HepG2 (cell line): ENCODE measurements at regions not wholly inside any gene's neighbourhood (a gene's known extent, or its start where the extent isn't known, plus 50 kb on each side); places are given as distances from the start of the nearest gene placed in this dataset.

ENCODE experiments used
- ARNTL ChIP-seq: sonication (generic); formaldehyde crosslinking; IDR thresholded peaks from 2 replicates; pipeline ENCODE4 v1.4.0; 2020; ENCODE audit warnings: mild to moderate bottlenecking, missing genetic modification reagents
- EZH2 ChIP-seq: conservative IDR thresholded peaks from 2 replicates; pipeline ENCODE4 v1.6.1; 2012; ENCODE audit warnings: mild to moderate bottlenecking, low read depth, low read length, moderate library complexity
- FOXK1 ChIP-seq: sonication (generic); formaldehyde crosslinking; IDR thresholded peaks from 2 replicates; pipeline ENCODE4 v1.4.0; 2020; ENCODE audit warnings: low read depth, missing genetic modification reagents, borderline replicate concordance
- KAT8 ChIP-seq: IDR thresholded peaks from 2 replicates; pipeline ENCODE4 v1.6.1; 2016; ENCODE audit warnings: missing genetic modification reagents, missing compliant biosample characterization
- MLX ChIP-seq: IDR thresholded peaks from 2 replicates; pipeline ENCODE4 v1.6.1; 2016
- MYPOP ChIP-seq: sonication (generic); formaldehyde crosslinking; IDR thresholded peaks from 2 replicates; pipeline ENCODE4 v1.8.1; 2023; ENCODE audit warnings: mild to moderate bottlenecking, moderate library complexity, missing genetic modification reagents
- SMARCC2 ChIP-seq: fragments of 450-650 bp; IDR thresholded peaks from 2 replicates; pipeline ENCODE4 v1.6.1; 2017; ENCODE audit warnings: antibody characterized with exemption, mild to moderate bottlenecking
- TOE1 ChIP-seq: sonication (generic); formaldehyde crosslinking; IDR thresholded peaks from 2 replicates; pipeline ENCODE4 v1.4.0; 2020; ENCODE audit warnings: mild to moderate bottlenecking, missing genetic modification reagents
- ZC3H13 ChIP-seq: sonication (generic); formaldehyde crosslinking; IDR thresholded peaks from 2 replicates; pipeline ENCODE4 v1.8.1; 2023; ENCODE audit warnings: mild to moderate bottlenecking, missing genetic modification reagents, moderate library complexity
- ZMYM3 ChIP-seq: sonication (generic); formaldehyde crosslinking; IDR thresholded peaks from 2 replicates; pipeline ENCODE4 v1.5.1; 2020; ENCODE audit warnings: mild to moderate bottlenecking, missing genetic modification reagents
- ZNF18 ChIP-seq: sonication (generic); formaldehyde crosslinking; IDR thresholded peaks from 2 replicates; pipeline ENCODE4 v1.8.0; 2022; ENCODE audit warnings: mild to moderate bottlenecking, missing genetic modification reagents; ENCODE audit not compliant: insufficient replicate concordance
- ZNF224 ChIP-seq: sonication (generic); formaldehyde crosslinking; IDR thresholded peaks from 2 replicates; pipeline ENCODE4 v1.5.0; 2020; ENCODE audit warnings: mild to moderate bottlenecking, missing genetic modification reagents
- ZNF343 ChIP-seq: sonication (generic); formaldehyde crosslinking; IDR thresholded peaks from 2 replicates; pipeline ENCODE4 v1.4.0; 2020; ENCODE audit warnings: mild to moderate bottlenecking, missing genetic modification reagents
- ZNF362 ChIP-seq: sonication (generic); formaldehyde crosslinking; IDR thresholded peaks from 2 replicates; pipeline ENCODE4 v1.4.0; 2020; ENCODE audit warnings: missing genetic modification reagents, mild to moderate bottlenecking, borderline replicate concordance
- ZNF441 ChIP-seq: sonication (generic); formaldehyde crosslinking; IDR thresholded peaks from 2 replicates; pipeline ENCODE4 v1.7.0; 2021; ENCODE audit warnings: missing genetic modification reagents, borderline replicate concordance
- ZNF513 ChIP-seq: sonication (generic); formaldehyde crosslinking; conservative IDR thresholded peaks from 2 replicates; pipeline ENCODE4 v1.5.0; 2020; ENCODE audit warnings: missing genetic modification reagents
- ZNF567 ChIP-seq: sonication (generic); formaldehyde crosslinking; IDR thresholded peaks from 2 replicates; pipeline ENCODE4 v1.8.1; 2023; ENCODE audit warnings: mild to moderate bottlenecking, missing genetic modification reagents, borderline replicate concordance
- ZNF709 ChIP-seq: sonication (generic); formaldehyde crosslinking; IDR thresholded peaks from 2 replicates; pipeline ENCODE4 v1.5.0; 2020; ENCODE audit warnings: mild to moderate bottlenecking, missing genetic modification reagents
- ZNF841 ChIP-seq: sonication (generic); formaldehyde crosslinking; IDR thresholded peaks from 2 replicates; pipeline ENCODE4 v1.8.1; 2023; ENCODE audit warnings: missing genetic modification reagents, borderline replicate concordance
- TF ChIP-seq, protein P1 (sequence below): IDR thresholded peaks from 2 replicates; pipeline ENCODE4 v1.6.1; 2016; ENCODE audit warnings: missing compliant biosample characterization, missing genetic modification reagents, borderline replicate concordance
- TF ChIP-seq, protein P2 (sequence below): sonication (generic); formaldehyde crosslinking; conservative IDR thresholded peaks from 2 replicates; pipeline ENCODE4 v1.8.0; 2022; ENCODE audit warnings: mild to moderate bottlenecking, moderate library complexity, missing genetic modification reagents

GRCh38 chr19:56978023-56978565 lies 137.6 kb upstream of the PEG3 start (continued):
- TF ChIP-seq ZNF362 (peak; percentile 46; the same call in 1 of the 2 replicates), ARNTL (CRISPR knock-in tag) (peak; percentile 92), TOE1 (CRISPR knock-in tag) (peak; percentile 40; the same call in 1 of the 2 replicates), MLX (CRISPR knock-in tag) (peak; percentile 86), ZNF841 (CRISPR knock-in tag) (peak; percentile 59; the same call in 1 of the 2 replicates), ZNF567 (CRISPR knock-in tag) (0 out of 2 replicates have a peak, but pooled peaks have one; percentile 67), ZMYM3 (CRISPR knock-in tag) (peak; percentile 75), ZNF18 (peak; percentile 76), ZNF224 (CRISPR knock-in tag) (0 out of 2 replicates have a peak, but pooled peaks have one; percentile 44), ZNF709 (peak; percentile 62; the same call in 1 of the 2 replicates), ZNF513 (no peak), EZH2 (no peak), ZNF441 (CRISPR knock-in tag) (peak; percentile 72; the same call in 1 of the 2 replicates), MYPOP (CRISPR knock-in tag) (no peak), ZC3H13 (CRISPR knock-in tag) (peak; percentile 63; the same call in 1 of the 2 replicates), FOXK1 (CRISPR knock-in tag) (peak; percentile 80), ZNF343 (CRISPR knock-in tag) (no peak), SMARCC2 (no peak), KAT8 (CRISPR knock-in tag) (peak; percentile 79)
- TF ChIP-seq, protein P1, sequence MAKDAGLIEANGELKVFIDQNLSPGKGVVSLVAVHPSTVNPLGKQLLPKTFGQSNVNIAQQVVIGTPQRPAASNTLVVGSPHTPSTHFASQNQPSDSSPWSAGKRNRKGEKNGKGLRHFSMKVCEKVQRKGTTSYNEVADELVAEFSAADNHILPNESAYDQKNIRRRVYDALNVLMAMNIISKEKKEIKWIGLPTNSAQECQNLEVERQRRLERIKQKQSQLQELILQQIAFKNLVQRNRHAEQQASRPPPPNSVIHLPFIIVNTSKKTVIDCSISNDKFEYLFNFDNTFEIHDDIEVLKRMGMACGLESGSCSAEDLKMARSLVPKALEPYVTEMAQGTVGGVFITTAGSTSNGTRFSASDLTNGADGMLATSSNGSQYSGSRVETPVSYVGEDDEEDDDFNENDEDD: peak; percentile 41; the same call in 1 of the 2 replicates
- TF ChIP-seq, protein P2, sequence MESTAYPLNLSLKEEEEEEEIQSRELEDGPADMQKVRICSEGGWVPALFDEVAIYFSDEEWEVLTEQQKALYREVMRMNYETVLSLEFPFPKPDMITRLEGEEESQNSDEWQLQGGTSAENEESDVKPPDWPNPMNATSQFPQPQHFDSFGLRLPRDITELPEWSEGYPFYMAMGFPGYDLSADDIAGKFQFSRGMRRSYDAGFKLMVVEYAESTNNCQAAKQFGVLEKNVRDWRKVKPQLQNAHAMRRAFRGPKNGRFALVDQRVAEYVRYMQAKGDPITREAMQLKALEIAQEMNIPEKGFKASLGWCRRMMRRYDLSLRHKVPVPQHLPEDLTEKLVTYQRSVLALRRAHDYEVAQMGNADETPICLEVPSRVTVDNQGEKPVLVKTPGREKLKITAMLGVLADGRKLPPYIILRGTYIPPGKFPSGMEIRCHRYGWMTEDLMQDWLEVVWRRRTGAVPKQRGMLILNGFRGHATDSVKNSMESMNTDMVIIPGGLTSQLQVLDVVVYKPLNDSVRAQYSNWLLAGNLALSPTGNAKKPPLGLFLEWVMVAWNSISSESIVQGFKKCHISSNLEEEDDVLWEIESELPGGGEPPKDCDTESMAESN: no peak
